NB4 (cell line): ENCODE measurements at regions not wholly inside any gene's neighbourhood (a gene's known extent, or its start where the extent isn't known, plus 50 kb on each side); places are given as distances from the start of the nearest gene placed in this dataset.

Source experiments
- DNase-seq: peaks from one replicate; pipeline ENCODE4 v3.0.0; 2010; ENCODE audit warnings: low read depth
- H3K4me3 ChIP-seq: one replicate; pipeline ENCODE4 v1.5.1; 2011; ENCODE audit warnings: mild to moderate bottlenecking, low read depth, low read length, moderate library complexity
- MYC ChIP-seq: IDR thresholded peaks from 2 replicates; pipeline ENCODE4 v1.6.1; 2011; ENCODE audit warnings: low read depth, low read length
- POLR2A ChIP-seq: IDR thresholded peaks from 2 replicates; pipeline ENCODE4 v1.6.1; 2011; ENCODE audit warnings: mild to moderate bottlenecking; ENCODE audit not compliant: insufficient read length; ENCODE audit errors: extremely low read depth
- TF ChIP-seq, protein P1 (sequence below): IDR thresholded peaks from 2 replicates; pipeline ENCODE4 v1.6.1; 2011; ENCODE audit warnings: low read depth, low read length
- TF ChIP-seq, protein P2 (sequence below): IDR thresholded peaks from one replicate; pipeline ENCODE4 v1.5.1; 2012; ENCODE audit warnings: low read depth, low read length

GRCh38 chr3:144079634-144080033 is 108.0 kb downstream of the DIPK2A start:
- no peak for DNase-seq
- H3K4me3 ChIP-seq: no peak overlapping the region
- TF ChIP-seq MYC: no peak
- TF ChIP-seq, protein P1, sequence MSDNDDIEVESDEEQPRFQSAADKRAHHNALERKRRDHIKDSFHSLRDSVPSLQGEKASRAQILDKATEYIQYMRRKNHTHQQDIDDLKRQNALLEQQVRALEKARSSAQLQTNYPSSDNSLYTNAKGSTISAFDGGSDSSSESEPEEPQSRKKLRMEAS: no peak
- no peak for TF ChIP-seq POLR2A
- TF ChIP-seq, protein P2, sequence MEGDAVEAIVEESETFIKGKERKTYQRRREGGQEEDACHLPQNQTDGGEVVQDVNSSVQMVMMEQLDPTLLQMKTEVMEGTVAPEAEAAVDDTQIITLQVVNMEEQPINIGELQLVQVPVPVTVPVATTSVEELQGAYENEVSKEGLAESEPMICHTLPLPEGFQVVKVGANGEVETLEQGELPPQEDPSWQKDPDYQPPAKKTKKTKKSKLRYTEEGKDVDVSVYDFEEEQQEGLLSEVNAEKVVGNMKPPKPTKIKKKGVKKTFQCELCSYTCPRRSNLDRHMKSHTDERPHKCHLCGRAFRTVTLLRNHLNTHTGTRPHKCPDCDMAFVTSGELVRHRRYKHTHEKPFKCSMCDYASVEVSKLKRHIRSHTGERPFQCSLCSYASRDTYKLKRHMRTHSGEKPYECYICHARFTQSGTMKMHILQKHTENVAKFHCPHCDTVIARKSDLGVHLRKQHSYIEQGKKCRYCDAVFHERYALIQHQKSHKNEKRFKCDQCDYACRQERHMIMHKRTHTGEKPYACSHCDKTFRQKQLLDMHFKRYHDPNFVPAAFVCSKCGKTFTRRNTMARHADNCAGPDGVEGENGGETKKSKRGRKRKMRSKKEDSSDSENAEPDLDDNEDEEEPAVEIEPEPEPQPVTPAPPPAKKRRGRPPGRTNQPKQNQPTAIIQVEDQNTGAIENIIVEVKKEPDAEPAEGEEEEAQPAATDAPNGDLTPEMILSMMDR: no peak

DNA sequence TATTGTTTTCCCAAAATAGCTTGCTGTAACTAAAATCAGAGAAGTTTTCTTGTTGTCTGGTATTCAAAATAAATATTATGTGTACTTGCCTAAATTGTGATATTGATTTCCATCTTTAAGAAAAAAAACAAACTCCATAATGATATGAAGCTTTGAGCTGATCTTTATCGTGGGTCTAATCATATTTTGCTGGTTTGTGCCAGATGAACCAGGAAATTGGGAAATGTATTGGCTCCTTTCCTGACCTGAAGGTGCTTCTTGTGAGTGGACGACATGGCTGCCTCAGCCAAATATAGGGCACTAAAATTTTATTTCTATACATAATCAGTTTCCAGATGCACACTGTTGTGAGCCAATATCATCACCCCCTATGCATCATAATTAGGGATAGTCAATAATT is 113.3 kb downstream of the DIPK2A start:
- TF ChIP-seq MYC: no peak
- no peak for TF ChIP-seq POLR2A
- TF ChIP-seq, protein P1: no peak
- TF ChIP-seq, protein P2: no peak
- no peak overlapping the region for H3K4me3 ChIP-seq
- DNase-seq: no peak

- no peak overlapping the region for H3K4me3 ChIP-seq
- DNase-seq: peak; percentile 77
- TF ChIP-seq, protein P1: 0 out of 2 replicates have a peak, but pooled peaks have one; percentile 18
- TF ChIP-seq POLR2A (no peak), MYC (no peak)
- TF ChIP-seq, protein P2: no peak
Measured at GRCh38 chr3:144085964-144086363, 114.3 kb downstream of the DIPK2A start.

- no peak overlapping the region for H3K4me3 ChIP-seq
- DNase-seq: no peak
- TF ChIP-seq, protein P1: no peak
- TF ChIP-seq MYC (no peak), POLR2A (no peak)
- TF ChIP-seq, protein P2: no peak
Measured at GRCh38 chr3:144096016-144096415, 124.4 kb downstream of the DIPK2A start.

GRCh38 chr3:144097163-144097562 is 125.5 kb downstream of the DIPK2A start:
- no peak for DNase-seq
- TF ChIP-seq, protein P2: no peak
- TF ChIP-seq POLR2A: no peak
- TF ChIP-seq, protein P1: no peak
- TF ChIP-seq MYC: no peak

GRCh38 chr3:144098691-144099090 is 127.1 kb downstream of the DIPK2A start:
- TF ChIP-seq, protein P1: no peak
- DNase-seq: no peak

More at GRCh38 chr3:144097163-144097562, 125.5 kb downstream of the DIPK2A start:
- H3K4me3 ChIP-seq: no peak overlapping the region

More at GRCh38 chr3:144098691-144099090, 127.1 kb downstream of the DIPK2A start:
- H3K4me3 ChIP-seq: no peak overlapping the region
